ENCODE measurements at regions not wholly inside any gene's neighbourhood (a gene's known extent, or its start where the extent isn't known, plus 50 kb on each side); places are given as distances from the start of the nearest gene placed in this dataset.

DNA sequence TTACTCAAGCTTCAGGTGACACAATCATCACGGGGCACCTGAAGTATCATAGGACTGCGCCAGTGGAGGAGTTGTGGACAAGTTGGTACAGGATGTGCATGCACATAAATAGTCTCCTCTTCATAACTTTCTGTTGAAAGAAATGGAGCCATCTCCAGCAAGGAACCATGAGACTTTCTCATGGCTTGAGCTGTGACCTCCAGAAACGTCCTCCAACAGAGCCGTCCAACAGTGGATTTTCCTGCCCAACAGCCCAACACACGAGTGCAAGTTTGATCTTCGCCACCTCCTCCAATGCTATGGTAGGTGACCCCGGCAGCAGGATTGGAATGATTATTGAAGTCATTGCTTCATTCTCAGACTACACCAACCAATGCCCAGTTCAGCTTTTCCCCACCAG lies 105.1 kb upstream of the ZNF507 start:
- Histone ChIP-seq H3K4me3 (replicated peaks; ENCODE audit: low read depth, low read length) (no peak overlapping the region), H3K27me3 (replicated peaks; ENCODE audit: control insufficient read depth, insufficient read depth, low read length) (no peaks in the 10 kb centered on the region), H3K36me3 (ENCODE audit: control insufficient read depth, insufficient read depth, low read length) (no peaks in the 10 kb centered on the region)
- no peak for DNase-seq (ENCODE audit: extremely low read depth, insufficient read length)
- TF ChIP-seq, protein P1, sequence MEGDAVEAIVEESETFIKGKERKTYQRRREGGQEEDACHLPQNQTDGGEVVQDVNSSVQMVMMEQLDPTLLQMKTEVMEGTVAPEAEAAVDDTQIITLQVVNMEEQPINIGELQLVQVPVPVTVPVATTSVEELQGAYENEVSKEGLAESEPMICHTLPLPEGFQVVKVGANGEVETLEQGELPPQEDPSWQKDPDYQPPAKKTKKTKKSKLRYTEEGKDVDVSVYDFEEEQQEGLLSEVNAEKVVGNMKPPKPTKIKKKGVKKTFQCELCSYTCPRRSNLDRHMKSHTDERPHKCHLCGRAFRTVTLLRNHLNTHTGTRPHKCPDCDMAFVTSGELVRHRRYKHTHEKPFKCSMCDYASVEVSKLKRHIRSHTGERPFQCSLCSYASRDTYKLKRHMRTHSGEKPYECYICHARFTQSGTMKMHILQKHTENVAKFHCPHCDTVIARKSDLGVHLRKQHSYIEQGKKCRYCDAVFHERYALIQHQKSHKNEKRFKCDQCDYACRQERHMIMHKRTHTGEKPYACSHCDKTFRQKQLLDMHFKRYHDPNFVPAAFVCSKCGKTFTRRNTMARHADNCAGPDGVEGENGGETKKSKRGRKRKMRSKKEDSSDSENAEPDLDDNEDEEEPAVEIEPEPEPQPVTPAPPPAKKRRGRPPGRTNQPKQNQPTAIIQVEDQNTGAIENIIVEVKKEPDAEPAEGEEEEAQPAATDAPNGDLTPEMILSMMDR (IDR thresholded peaks at IDR 0.05; ENCODE audit: insufficient read depth, low read length, poor library complexity, severe bottlenecking) = no peak

GRCh38 chr19:32241306-32241705 lies 104.1 kb upstream of the ZNF507 start:
- H3K36me3 ChIP-seq (ENCODE audit: control insufficient read depth, insufficient read depth, low read length) = no peaks in the 10 kb centered on the region
- H3K4me3 ChIP-seq (replicated peaks; ENCODE audit: low read depth, low read length) = no peak overlapping the region
- no peaks in the 10 kb centered on the region for H3K27me3 ChIP-seq (replicated peaks; ENCODE audit: control insufficient read depth, insufficient read depth, low read length)
- DNase-seq (ENCODE audit: extremely low read depth, insufficient read length) = no peak
- TF ChIP-seq, protein P1 (IDR thresholded peaks at IDR 0.05; ENCODE audit: insufficient read depth, low read length, poor library complexity, severe bottlenecking) = no peak

DNA sequence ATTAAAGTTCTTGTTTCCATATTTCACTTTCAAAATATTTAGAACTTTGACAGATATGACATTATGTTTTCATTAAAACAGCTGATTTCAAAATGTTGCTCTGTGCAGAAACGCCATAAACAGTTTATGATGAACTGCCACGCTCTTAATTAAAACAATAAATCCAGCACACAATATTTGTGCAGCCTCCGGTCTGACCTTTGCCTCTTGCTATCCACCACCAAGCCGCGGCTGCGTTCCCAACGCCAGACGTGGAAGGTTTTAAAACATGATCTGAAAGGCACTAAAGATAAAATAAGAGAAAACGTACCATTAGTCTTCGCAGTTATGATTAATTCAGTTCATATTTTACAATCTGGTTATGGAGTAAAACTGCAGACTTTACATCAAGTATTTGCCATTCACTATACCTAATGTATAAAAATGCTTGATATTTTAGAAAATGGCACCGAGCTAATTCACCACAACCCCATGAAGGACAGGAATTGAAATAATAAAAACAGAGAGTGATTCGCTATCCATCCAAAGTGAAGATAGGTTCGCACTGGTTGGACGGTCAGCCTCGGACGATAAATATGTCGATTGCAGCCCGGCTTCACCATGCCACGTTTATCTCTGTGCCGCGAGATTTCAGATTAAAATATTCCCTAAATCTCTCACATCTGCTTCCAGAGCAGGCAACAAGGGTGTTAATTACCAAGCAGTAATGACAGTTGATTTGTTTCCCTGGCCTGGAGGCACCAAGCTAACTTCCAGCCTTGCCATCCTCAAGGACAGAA lies 103.3 kb upstream of the ZNF507 start:
- H3K36me3 ChIP-seq (ENCODE audit: control insufficient read depth, insufficient read depth, low read length) = no peaks in the 10 kb centered on the region
- TF ChIP-seq, protein P1 (IDR thresholded peaks at IDR 0.05; ENCODE audit: insufficient read depth, low read length, poor library complexity, severe bottlenecking) = no peak
- no peak for DNase-seq (ENCODE audit: extremely low read depth, insufficient read length)
- no peak overlapping the region for H3K4me3 ChIP-seq (replicated peaks; ENCODE audit: low read depth, low read length)
- H3K27me3 ChIP-seq (replicated peaks; ENCODE audit: control insufficient read depth, insufficient read depth, low read length) = no peaks in the 10 kb centered on the region

- DNase-seq (ENCODE audit: extremely low read depth, insufficient read length) = no peak
- H3K4me3 ChIP-seq (replicated peaks; ENCODE audit: low read depth, low read length) = no peak overlapping the region
- H3K36me3 ChIP-seq (ENCODE audit: control insufficient read depth, insufficient read depth, low read length) = no peaks in the 10 kb centered on the region
- TF ChIP-seq, protein P1 (IDR thresholded peaks at IDR 0.05; ENCODE audit: insufficient read depth, low read length, poor library complexity, severe bottlenecking) = no peak
- H3K27me3 ChIP-seq (replicated peaks; ENCODE audit: control insufficient read depth, insufficient read depth, low read length) = no peaks in the 10 kb centered on the region
Measured at GRCh38 chr19:32246006-32246405, 99.4 kb upstream of the ZNF507 start.

DNA sequence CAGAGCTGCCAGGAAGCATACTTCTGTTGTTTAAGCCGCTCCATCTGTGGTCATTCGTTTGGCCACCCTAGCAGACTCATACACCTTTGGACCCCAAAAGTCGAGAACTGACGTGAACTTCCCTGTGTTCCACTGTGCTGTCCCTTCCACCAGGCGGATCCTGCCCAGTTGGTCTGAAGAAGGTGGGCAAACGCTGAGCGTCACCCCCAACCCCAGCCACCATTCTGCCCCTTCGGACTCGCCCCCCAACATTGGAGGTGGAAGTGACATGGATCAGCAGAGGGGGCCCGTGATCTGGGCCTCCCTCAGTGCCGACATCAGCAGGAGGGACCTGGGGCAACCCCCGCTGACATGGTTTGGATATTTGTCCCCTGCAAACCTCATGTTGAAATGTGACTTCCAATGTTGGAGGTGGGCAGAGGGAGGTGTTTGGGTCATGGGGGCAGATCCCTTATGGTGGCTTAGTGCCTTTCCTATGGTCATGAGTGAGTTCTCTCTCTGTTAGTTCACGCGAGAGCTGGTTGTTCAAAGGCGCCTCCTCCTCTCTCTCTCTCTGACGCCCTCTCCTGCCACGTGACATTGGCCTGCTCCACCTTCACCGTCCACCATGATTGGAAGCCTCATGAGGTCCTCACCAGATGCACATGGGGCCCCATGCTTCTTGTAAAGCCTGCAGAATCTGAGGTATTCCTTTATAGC lies 93.6 kb upstream of the ZNF507 start:
- TF ChIP-seq, protein P1 (IDR thresholded peaks at IDR 0.05; ENCODE audit: insufficient read depth, low read length, poor library complexity, severe bottlenecking) = no peak
- Histone ChIP-seq H3K4me3 (replicated peaks; ENCODE audit: low read depth, low read length) (no peak overlapping the region), H3K27me3 (replicated peaks; ENCODE audit: control insufficient read depth, insufficient read depth, low read length) (no peaks in the 10 kb centered on the region), H3K36me3 (ENCODE audit: control insufficient read depth, insufficient read depth, low read length) (no peaks in the 10 kb centered on the region)
- DNase-seq (ENCODE audit: extremely low read depth, insufficient read length) = no peak
